ENCODE measurements at regions not wholly inside any gene's neighbourhood (a gene's known extent, or its start where the extent isn't known, plus 50 kb on each side); places are given as distances from the start of the nearest gene placed in this dataset.

- DNase-seq, result no peak
These were observed 88.8 kb upstream of the GALNT18 start for GRCh38 chr11:11710556-11710955.

- no peak for DNase-seq
These were observed 87.8 kb upstream of the GALNT18 start for GRCh38 chr11:11709447-11710239.

- no peak for DNase-seq
These were observed 86.5 kb upstream of the GALNT18 start for GRCh38 chr11:11708256-11708655.

GRCh38 chr11:11706028-11706427 is 84.2 kb upstream of the GALNT18 start:
- no peak for DNase-seq

- no peak for DNase-seq
These were observed 82.1 kb upstream of the GALNT18 start for GRCh38 chr11:11703885-11704284.

- no peak for DNase-seq
These were observed 79.3 kb upstream of the GALNT18 start for GRCh38 chr11:11701070-11701469.

- DNase-seq, result no peak
These were observed 76.0 kb upstream of the GALNT18 start for GRCh38 chr11:11697796-11698195.

GRCh38 chr11:11691296-11692151 is 69.7 kb upstream of the GALNT18 start:
- DNase-seq, result peak; percentile 20

- no peak for DNase-seq
These were observed 59.7 kb upstream of the GALNT18 start for GRCh38 chr11:11681536-11681935.

- no peak for DNase-seq
These were observed 56.0 kb upstream of the GALNT18 start for GRCh38 chr11:11677672-11678356.

- DNase-seq, result no peak
These were observed 53.9 kb upstream of the GALNT18 start for GRCh38 chr11:11675671-11676181.

GRCh38 chr11:11672789-11673188 is 51.0 kb upstream of the GALNT18 start:
- no peak for DNase-seq

- no peak for DNase-seq
These were observed 50.3 kb upstream of the GALNT18 start for GRCh38 chr11:11672101-11672500.

Data from NCI-H1092 (cell line).